HG03575 (cell line): ENCODE measurements at regions not wholly inside any gene's neighbourhood (a gene's known extent, or its start where the extent isn't known, plus 50 kb on each side); places are given as distances from the start of the nearest gene placed in this dataset.

Source experiments
- ATAC-seq: cut with Tn5 transposase; IDR thresholded peaks from one replicate; pipeline ENCODE4 v1.9.1; 2021; ENCODE audit not compliant: unreplicated experiment, insufficient number of reproducible peaks, low FRiP score; ENCODE audit errors: extremely low read depth

GRCh38 chr2:222074674-222075073, 224.1 kb downstream of the PAX3 start:
- no peak for ATAC-seq

- no peak for ATAC-seq
These were observed 226.9 kb downstream of the PAX3 start for GRCh38 chr2:222071911-222072310.

- ATAC-seq: no peak
These were observed 234.5 kb downstream of the PAX3 start for GRCh38 chr2:222064286-222064685.

DNA sequence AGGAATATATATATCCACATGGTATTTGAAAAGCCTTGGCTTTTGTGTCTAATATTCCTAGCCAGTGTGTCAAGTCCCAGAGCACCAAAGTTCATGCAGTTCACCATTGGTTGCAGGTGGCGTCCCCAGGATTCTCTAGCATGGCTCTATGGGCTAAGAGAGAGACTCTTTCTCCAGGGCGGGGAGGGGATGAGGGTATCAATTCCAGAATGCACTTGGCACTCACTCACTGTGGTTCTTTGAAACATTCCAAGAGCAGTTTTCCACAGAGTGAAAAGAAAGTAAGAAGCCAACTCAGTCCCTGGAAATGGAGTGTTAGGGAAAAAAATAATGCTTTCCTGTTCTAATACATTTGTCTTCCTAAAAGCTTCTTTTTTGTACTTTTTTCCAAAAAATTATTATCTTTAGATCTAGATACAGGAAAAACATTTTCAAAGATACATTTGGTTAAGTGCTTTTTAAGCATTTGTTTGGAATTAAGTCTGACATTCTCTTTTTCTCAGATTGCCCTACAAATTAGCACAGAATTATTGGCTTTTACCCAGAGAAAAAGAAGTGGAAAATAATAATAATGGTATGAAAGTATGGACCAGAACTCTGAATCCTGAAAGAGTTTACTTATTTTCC, 239.9 kb downstream of the PAX3 start:
- no peak for ATAC-seq

GRCh38 chr2:222057347-222058073, 241.3 kb downstream of the PAX3 start:
- no peak for ATAC-seq

- ATAC-seq: no peak
These were observed 243.5 kb downstream of the PAX3 start for GRCh38 chr2:222055328-222055727.

GRCh38 chr2:222054813-222055212, 244.0 kb downstream of the PAX3 start:
- ATAC-seq: no peak

DNA sequence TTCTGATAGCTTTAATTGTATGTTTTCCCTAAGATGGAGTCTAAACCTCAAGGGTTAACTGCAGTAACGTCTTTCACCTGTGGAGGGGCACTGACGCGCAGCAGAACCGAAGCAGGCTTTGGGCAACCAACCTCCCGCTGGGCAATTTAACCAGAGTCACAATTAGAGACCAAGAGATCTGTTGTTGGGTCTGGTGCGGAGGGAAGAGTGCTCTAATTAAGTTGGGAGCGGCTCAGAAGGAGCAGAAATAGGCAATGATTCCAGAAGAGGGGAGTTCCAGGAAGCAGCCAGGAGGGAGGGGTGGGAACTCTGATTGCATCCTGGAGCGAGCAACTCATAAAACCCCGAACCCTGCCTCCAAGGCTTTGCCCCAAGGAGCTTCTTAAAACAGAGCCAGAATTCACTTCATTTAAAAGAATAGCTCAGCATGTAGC, 245.8 kb downstream of the PAX3 start:
- no peak for ATAC-seq

DNA sequence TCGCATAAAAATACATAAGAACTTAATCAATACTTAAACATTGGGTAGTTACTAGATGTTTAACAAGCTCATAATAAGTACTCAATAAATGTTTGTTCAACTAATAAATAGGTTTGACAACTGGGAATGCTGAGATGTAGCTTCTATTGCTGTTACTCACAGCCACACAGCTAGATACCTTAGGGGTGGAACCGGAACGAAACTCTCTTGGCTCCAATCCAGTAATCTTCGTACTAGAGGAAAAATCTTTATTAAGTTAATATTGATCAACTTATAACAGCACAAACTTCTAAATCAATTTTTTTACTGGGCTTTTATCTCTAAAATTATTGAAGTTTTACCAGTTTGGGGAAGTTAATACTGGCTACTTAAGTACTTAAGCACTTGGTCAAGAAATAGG, 247.8 kb downstream of the PAX3 start:
- no peak for ATAC-seq

- no peak for ATAC-seq
These were observed 248.9 kb downstream of the PAX3 start for GRCh38 chr2:222049946-222050345.

DNA sequence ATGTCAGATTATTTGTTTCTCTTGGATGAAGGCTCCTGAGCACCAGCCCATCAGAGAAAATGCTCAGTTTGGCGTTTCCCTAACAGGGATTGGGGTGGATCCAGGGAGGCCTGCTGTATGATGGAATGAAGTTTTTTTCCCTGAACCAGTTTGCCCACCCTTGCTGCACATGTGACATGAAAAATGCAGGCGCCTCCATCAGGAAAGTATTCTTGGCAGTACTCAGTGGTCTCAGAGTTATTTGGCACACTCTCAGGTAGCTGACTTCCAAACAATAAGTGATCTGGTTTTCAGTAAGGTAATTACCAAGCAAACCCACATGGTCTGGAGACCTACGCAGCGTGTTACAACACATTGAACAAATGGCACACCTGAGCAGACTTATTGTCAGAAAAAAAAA, 254.9 kb downstream of the PAX3 start:
- ATAC-seq: no peak

GRCh38 chr2:222042666-222043065, 256.1 kb downstream of the PAX3 start:
- ATAC-seq: no peak

DNA sequence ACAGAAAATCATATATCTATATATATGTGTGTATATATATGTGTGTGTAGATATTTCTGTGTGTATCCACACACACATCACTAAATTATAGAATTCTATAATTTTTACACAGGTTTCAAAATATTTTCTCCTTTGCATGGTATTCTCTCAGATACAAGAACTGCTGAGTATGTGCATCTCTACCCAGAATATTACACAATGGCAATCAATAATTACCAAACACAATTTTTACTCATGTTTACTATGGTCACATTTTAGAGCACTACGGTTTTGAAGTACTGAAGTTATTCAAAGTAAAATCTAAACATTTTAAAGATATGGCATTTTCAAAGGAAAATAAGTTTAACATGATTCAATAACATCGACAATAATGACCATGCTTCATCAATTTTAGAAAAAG, 258.5 kb downstream of the PAX3 start:
- no peak for ATAC-seq

- ATAC-seq: no peak
These were observed 259.0 kb downstream of the PAX3 start for GRCh38 chr2:222039821-222040220.

- no peak for ATAC-seq
These were observed 260.6 kb downstream of the PAX3 start for GRCh38 chr2:222038067-222038802.

DNA sequence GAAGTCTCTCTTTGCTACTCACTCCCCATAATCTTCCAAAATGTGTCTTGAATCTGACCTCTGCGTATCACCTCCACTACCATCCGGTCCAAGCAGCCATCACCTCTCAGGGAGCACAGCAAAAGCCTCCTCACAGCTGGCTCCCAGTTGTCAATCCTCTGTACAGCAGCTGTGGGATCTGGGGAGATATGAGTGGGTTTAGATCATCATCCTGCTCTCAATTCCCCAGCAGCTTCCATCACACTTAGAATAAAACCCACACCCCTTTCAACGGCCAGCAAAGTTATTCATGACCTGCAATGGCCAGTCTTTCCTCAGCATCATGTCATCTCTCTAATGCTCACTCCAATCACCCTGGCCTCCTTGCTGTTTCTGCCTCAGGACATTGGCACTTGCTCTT, 261.6 kb downstream of the PAX3 start:
- ATAC-seq: no peak

- ATAC-seq: no peak
These were observed 264.7 kb downstream of the PAX3 start for GRCh38 chr2:222034058-222034457.

DNA sequence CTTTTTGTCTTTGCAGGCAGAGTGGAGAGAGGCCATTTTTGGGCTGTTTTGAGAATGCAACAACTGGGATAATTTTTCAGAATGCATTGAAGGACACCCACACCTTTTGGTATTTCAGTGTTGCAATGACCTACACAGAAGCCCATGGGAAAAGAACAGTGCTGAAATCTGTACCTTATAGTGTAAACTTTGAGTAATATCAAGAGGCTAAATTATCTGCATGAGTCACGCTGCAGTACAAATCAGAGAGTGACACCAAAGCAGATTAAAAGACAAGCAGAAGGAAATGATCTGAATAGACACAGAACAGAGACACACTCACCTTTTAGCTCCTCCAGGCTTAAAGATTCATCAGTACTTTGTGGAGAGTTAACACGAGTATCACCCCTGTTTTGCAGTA, 265.3 kb downstream of the PAX3 start:
- no peak for ATAC-seq

GRCh38 chr2:222025881-222026271, 272.9 kb downstream of the PAX3 start:
- ATAC-seq: no peak
